Hematopoietic multipotent progenitor cell (in vitro differentiated cells): ENCODE measurements at regions not wholly inside any gene's neighbourhood (a gene's known extent, or its start where the extent isn't known, plus 50 kb on each side); places are given as distances from the start of the nearest gene placed in this dataset.

Experiments used
- DNase-seq, 3 donors: peaks; one replicate each; pipeline ENCODE4 v3.0.0-alpha.2; 2011 to 2015; ENCODE audit warnings: low read depth in 2 of 3, low spot score in 2 of 3

- DNase-seq: no peak
These were observed 63.9 kb upstream of the SPATS2L start for GRCh38 chr2:200242570-200242969.

DNA sequence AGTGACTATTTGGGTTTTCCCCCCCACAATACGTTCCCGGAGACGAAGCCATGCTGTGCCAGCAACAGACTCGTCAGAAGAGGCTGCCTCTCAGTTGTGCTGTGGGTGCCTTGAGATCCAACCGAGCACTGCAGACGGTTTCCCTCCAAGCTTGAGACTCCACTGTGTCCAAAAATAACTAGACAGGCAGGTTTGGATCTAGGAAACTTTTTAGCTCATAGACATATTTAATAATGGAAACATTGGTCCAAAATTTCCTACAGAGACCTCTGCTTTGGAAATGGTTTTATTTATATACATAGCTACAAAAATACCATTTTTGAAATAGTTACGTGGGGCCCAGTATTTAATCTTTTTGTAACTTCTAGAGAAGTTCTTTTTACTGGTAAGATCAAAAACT lies 63.1 kb upstream of the SPATS2L start:
- no peak for DNase-seq

DNA sequence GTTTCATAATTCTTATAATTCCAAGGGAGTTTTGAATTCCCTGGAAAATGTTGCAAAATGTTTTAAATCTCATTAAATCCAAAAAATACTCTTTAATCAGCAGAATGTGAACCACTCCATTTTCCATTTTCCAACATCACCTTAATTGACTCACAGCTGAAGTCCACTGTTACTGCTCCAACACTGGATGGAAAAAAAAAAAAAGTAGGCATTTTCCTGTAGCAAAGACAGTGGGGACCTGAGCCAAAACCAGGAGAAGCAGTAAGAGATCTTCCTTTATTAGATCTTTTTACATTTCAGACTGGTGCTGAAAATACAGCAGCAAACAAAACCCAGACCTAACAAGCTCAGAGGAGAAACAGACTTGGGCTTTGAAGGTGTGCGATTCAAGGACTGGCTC lies 62.4 kb upstream of the SPATS2L start:
- no peak for DNase-seq

- no peak for DNase-seq
These were observed 59.0 kb upstream of the SPATS2L start for GRCh38 chr2:200247494-200247893.

DNA sequence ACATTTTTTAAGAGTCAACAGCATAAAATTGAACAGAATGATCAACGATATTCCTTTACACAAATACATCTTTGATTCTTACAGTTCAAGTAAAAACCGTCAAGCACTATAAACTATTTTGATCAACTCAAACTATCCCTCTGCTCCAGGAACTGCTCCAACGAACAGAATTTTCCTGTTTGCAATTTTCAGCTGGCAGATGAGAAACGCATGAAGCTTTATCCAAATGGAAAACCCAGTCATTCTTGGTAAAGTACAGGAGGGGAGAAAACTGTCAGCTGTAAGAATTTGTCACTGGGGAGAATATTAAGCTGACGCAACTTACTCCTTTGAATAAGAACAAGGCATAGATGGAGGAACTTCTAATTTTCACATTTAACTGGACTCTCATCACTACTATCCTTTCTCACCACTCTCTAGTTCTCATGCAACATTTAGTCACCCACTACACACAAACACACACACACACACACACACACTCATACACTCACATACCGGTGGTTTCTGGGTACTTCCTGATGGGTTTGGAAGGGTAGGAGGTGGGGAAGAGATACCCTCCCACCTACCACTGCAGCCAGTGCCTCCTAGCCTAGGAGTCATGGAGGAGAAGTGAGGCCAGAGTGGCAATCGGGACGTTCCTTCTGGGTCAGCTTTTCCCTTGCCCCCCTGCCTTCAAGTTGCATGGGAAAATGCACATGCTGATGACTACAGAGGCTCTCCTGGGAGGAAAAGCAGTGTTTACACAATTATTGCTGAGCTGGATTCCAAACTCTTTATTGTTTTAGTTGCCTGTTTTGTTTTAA lies 54.0 kb upstream of the SPATS2L start:
- no peak for DNase-seq

- DNase-seq: no peak
These were observed 52.9 kb upstream of the SPATS2L start for GRCh38 chr2:200253639-200254038.

GRCh38 chr2:200254773-200255172 lies 51.7 kb upstream of the SPATS2L start:
- DNase-seq: no peak

DNA sequence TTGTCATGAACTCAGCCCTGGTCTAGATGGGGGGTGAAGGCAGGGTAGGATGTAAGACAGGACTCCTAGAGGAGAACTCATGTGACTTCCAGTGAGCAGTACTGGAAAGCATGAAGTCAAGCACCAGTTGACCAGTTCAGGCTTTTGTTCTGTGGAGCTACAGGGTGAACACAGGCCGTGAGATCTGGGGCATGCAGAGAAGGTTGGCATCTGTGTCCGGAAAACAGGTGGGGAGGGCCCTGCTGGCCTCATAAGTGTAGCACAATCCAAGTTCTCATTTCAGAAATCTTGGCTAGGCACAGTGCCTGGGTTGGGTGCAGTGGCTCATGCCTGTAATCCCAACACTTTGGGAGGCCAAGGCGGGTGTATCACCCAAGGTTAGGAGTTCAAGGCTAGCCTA lies 50.9 kb upstream of the SPATS2L start:
- no peak for DNase-seq
